Small intestine (tissue), 7 donors: ENCODE measurements at regions not wholly inside any gene's neighbourhood (a gene's known extent, or its start where the extent isn't known, plus 50 kb on each side); places are given as distances from the start of the nearest gene placed in this dataset.
A peak's percentile ranks its signal among the peaks of the same experiment; 100 is the strongest.

Experiments used
- DNase-seq, 2 donors: peaks; one replicate each; pipeline versions ENCODE4 v3.0.0 to v3.0.0-alpha.2; 2013
- FAIRE-seq: peaks from 2 replicates; lab custom pipeline; 2012; peaks lifted over from hg19 to GRCh38; lab: Jason Lieb, UNC
- H3K27ac ChIP-seq, 3 donors: one replicate each; pipeline ENCODE4 v1.5.1; 2013; ENCODE audit warnings: low read length in 2 of 3, mild to moderate bottlenecking in 2 of 3, control low read depth in 1 of 3, inconsistent platforms in 1 of 3, low read depth in 1 of 3, moderate library complexity in 1 of 3
- H3K27me3 ChIP-seq, 3 donors: one replicate each; pipeline ENCODE4 v1.6.1; 2013; ENCODE audit warnings: low read length in 3 of 3, inconsistent platforms in 1 of 3; ENCODE audit not compliant: control insufficient read depth in 3 of 3, insufficient read depth in 3 of 3
- H3K36me3 ChIP-seq, 3 donors: one replicate each; pipeline ENCODE4 v1.6.1; 2013; ENCODE audit warnings: low read length in 3 of 3, inconsistent platforms in 1 of 3, low read depth in 1 of 3, mild to moderate bottlenecking in 1 of 3, moderate library complexity in 1 of 3; ENCODE audit not compliant: control insufficient read depth in 3 of 3, insufficient read depth in 2 of 3
- H3K4me1 ChIP-seq, 3 donors: one replicate each; pipeline ENCODE4 v1.6.1; 2013; ENCODE audit warnings: low read length in 2 of 3, inconsistent platforms in 1 of 3, low read depth in 1 of 3, mild to moderate bottlenecking in 1 of 3, moderate library complexity in 1 of 3; ENCODE audit not compliant: control insufficient read depth in 3 of 3, insufficient read depth in 2 of 3
- H3K4me3 ChIP-seq, 3 donors: one replicate each; pipeline ENCODE4 v1.5.1; 2013; ENCODE audit warnings: low read length in 3 of 3, control low read depth in 1 of 3, inconsistent platforms in 1 of 3, low read depth in 1 of 3, mild to moderate bottlenecking in 1 of 3, moderate library complexity in 1 of 3
- H3K9me3 ChIP-seq, 2 donors: one replicate each; pipeline ENCODE4 v1.6.1; 2013; ENCODE audit warnings: low read depth in 1 of 2, low read length in 1 of 2; ENCODE audit not compliant: control insufficient read depth in 2 of 2, insufficient read depth in 1 of 2
- WGBS, 3 donors: extraction: QIAGEN DNeasy Blood & Tissue Kit; methylation state at CpG; one replicate each; pipeline ENCODE4 v1.1.7; 2013; 5-methylcytosine and 5-hydroxymethylcytosine counted together
- donor health status: healthy with polysubstance abuse.
- donor health status: control.
- donor health status: control.
- donor health status: Bipolar disorder and iron deficiency.
- donor health status: healthy.

- no peak overlapping the region for H3K27ac ChIP-seq
- 69 to 82% (median 79%) methylated on average over 4 of the region's 4 CpGs for WGBS, 3 donors
Observed at GRCh38 chr11:95514416-95515110, 275.0 kb downstream of the FAM76B start.

GRCh38 chr11:95512682-95513081, 276.9 kb downstream of the FAM76B start:
- H3K27ac ChIP-seq, result peak overlapping the region in 1 of 3 donors; percentile 8
- H3K36me3 ChIP-seq, result no peaks in the 10 kb centered on the region
- H3K4me3 ChIP-seq, result no peak overlapping the region
- no peaks in the 10 kb centered on the region for H3K27me3 ChIP-seq
- FAIRE-seq, result no peak
- 29 to 41% (median 31%) methylated on average over 4 of the region's 4 CpGs for WGBS, 3 donors
- peak in 1 of 2 donors; percentile 30 for DNase-seq
- H3K9me3 ChIP-seq, result no peaks in the 10 kb centered on the region
- H3K4me1 ChIP-seq, result no peaks in the 10 kb centered on the region

More at GRCh38 chr11:95514416-95515110, 275.0 kb downstream of the FAM76B start:
- Histone ChIP-seq H3K4me3 (no peak overlapping the region), H3K36me3 (no peaks in the 10 kb centered on the region), H3K4me1 (no peaks in the 10 kb centered on the region), H3K9me3 (no peaks in the 10 kb centered on the region), H3K27me3 (no peaks in the 10 kb centered on the region)
- DNase-seq, result no peak
- no peak for FAIRE-seq

GRCh38 chr11:95512177-95512576, 277.4 kb downstream of the FAM76B start:
- Histone ChIP-seq H3K27me3 (no peaks in the 10 kb centered on the region), H3K4me1 (no peaks in the 10 kb centered on the region), H3K27ac (peak overlapping the region in 1 of 3 donors; percentile 8), H3K4me3 (no peak overlapping the region), H3K9me3 (no peaks in the 10 kb centered on the region), H3K36me3 (no peaks in the 10 kb centered on the region)
- 72 to 82% (median 76%) methylated on average over 4 of the region's 4 CpGs for WGBS, 3 donors
- FAIRE-seq (no peak), DNase-seq (no peak)

- Histone ChIP-seq H3K4me1 (no peaks in the 10 kb centered on the region), H3K9me3 (no peaks in the 10 kb centered on the region), H3K27ac (no peak overlapping the region), H3K36me3 (no peaks in the 10 kb centered on the region), H3K27me3 (no peaks in the 10 kb centered on the region), H3K4me3 (no peak overlapping the region)
- no peak for DNase-seq
- FAIRE-seq, result no peak
- WGBS, 3 donors, result 85% methylated on average over 7 of the region's 7 CpGs
Observed at GRCh38 chr11:95508219-95508890, 277.4 kb upstream of the SESN3 start.

- 49 to 71% (median 56%) methylated on average over 3 of the region's 3 CpGs for WGBS, 3 donors
- DNase-seq (no peak), FAIRE-seq (no peak)
- Histone ChIP-seq H3K4me1 (no peaks in the 10 kb centered on the region), H3K36me3 (no peaks in the 10 kb centered on the region), H3K27me3 (no peaks in the 10 kb centered on the region), H3K27ac (no peak overlapping the region), H3K9me3 (no peaks in the 10 kb centered on the region), H3K4me3 (no peak overlapping the region)
Observed at GRCh38 chr11:95507794-95508193, 276.8 kb upstream of the SESN3 start.

GRCh38 chr11:95506777-95507176, 275.8 kb upstream of the SESN3 start:
- Histone ChIP-seq H3K36me3 (no peaks in the 10 kb centered on the region), H3K9me3 (no peaks in the 10 kb centered on the region), H3K4me1 (no peaks in the 10 kb centered on the region), H3K27ac (no peak overlapping the region), H3K4me3 (no peak overlapping the region), H3K27me3 (no peaks in the 10 kb centered on the region)
- WGBS, 3 donors, result 85 to 89% (median 88%) methylated on average over 2 of the region's 2 CpGs
- FAIRE-seq, result no peak
- no peak for DNase-seq

GRCh38 chr11:95505927-95506426, 275.0 kb upstream of the SESN3 start:
- Histone ChIP-seq H3K27ac (no peak overlapping the region), H3K27me3 (no peaks in the 10 kb centered on the region), H3K4me1 (no peaks in the 10 kb centered on the region), H3K4me3 (no peak overlapping the region), H3K36me3 (no peaks in the 10 kb centered on the region), H3K9me3 (no peaks in the 10 kb centered on the region)
- DNase-seq (no peak), FAIRE-seq (no peak)
- 61 to 72% (median 68%) methylated on average over 8 of the region's 8 CpGs for WGBS, 3 donors

- Histone ChIP-seq H3K4me1 (no peaks in the 10 kb centered on the region), H3K36me3 (no peaks in the 10 kb centered on the region), H3K27ac (no peak overlapping the region), H3K4me3 (no peak overlapping the region), H3K9me3 (no peaks in the 10 kb centered on the region), H3K27me3 (no peaks in the 10 kb centered on the region)
- DNase-seq, result no peak
- 74 to 81% (median 76%) methylated on average over 1 of the region's 1 CpG for WGBS, 3 donors
- FAIRE-seq, result no peak
Observed at GRCh38 chr11:95503047-95503446, 272.0 kb upstream of the SESN3 start.
